Urothelium cell line (cell line): ENCODE measurements at regions not wholly inside any gene's neighbourhood (a gene's known extent, or its start where the extent isn't known, plus 50 kb on each side); places are given as distances from the start of the nearest gene placed in this dataset.

Experiments
- DNase-seq: peaks from one replicate; pipeline ENCODE4 v3.0.0; 2011; ENCODE audit warnings: low spot score, mixed read lengths
- FAIRE-seq: peaks from 2 replicates; lab custom pipeline; 2011; peaks lifted over from hg19 to GRCh38; lab: Jason Lieb, UNC

GRCh38 chr15:87805117-87805820 is 451.3 kb downstream of the NTRK3 start:
- no peak for DNase-seq

DNA sequence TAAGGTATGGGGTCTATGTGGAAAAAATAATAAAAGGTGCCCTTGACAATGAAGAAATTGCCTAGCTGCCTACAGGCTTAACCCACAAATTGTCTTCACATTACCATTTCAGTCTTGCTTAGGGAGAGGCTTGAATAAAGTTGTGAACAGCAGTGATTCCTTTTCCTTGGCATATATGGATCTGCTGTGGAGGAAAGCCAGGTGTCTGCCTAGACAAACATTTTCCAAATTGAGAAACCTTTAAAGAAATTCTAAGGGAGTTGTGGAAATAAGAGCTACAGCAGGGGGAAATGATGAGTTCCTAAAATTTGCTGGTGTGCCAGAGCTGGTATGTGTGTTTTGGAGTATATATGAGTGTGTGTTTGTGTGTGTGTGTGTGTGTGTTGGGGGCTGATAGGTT is 452.1 kb downstream of the NTRK3 start:
- DNase-seq (no peak), FAIRE-seq (no peak)

More at GRCh38 chr15:87805117-87805820, 451.3 kb downstream of the NTRK3 start:
- FAIRE-seq, result no peak

GRCh38 chr15:87799838-87800237 is 456.7 kb downstream of the NTRK3 start:
- no peak for FAIRE-seq
- no peak for DNase-seq

DNA sequence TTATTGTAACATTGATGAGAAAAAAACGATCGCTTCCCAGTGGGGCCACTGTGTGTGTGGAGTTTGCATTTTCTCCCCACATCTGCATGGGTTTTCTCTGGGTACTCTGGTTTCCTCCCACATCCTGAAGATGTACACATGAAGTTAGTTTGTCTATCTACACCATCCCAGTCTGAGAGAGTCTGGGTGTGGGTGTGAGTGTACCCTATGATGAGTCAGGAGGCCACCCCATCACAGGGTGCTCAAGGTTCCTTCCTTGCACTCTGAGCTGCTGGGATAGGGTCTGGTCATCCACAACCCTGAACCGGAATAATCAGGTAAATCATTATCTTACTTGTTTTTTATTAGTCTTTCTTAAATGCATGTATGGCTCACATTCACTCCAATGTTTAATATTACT is 457.1 kb downstream of the NTRK3 start:
- no peak for DNase-seq
- FAIRE-seq, result no peak

DNA sequence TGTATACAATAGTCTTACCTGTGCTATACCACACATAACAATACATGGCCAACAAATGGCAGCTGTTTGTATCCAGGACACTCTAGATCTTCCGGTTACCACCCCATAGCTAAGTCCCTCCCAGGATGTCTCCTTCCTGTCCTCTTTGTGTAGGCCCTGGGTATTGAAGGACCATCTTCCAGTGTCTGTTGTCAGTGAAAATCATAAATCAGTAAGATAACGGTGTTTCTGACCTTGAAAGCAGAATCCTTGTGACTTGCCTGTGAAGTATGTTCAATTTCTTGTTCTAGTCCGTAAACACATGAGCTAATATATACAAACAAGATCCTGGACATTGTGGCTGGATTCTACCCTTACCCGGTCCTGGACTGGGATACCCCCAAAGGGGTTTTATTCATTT is 462.8 kb downstream of the NTRK3 start:
- no peak for DNase-seq
- no peak for FAIRE-seq

DNA sequence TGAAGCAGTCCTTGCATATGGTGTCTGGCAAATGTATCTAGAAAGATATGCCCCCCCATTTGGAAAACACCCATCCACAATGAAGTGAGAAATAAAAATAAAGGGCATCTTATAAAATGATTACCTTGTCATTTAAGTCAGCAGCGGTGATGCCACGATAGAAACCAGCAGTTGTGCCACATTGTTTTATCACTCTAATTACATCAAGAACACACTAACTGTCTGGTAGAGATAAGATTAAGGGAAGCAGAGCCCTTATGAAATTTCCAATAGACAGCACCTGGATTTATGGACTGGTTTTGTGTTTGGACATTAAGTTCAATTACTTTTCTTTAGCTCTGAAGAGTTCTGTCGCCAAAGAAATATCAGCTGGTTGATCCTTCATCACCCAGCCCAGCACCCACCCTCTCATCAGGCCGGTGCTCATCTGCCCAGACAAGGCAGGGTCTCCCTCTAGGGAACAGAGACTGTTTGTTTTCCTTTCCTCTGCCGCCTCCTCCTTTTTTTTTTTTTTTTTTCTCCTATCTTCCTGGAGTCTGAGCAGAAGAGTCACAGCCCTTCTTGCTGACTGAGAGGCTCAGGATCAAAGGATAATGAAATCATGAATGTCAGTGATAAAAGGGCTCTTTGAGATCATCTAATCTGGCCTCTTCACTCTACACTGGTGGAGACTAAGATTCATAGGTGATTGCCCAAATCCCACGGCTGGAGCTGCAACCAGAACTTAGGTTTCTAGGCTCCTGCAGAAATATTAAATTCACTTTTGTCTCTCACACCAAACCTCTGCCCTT is 464.1 kb downstream of the NTRK3 start:
- no peak for DNase-seq

GRCh38 chr15:87781959-87782625 is 474.4 kb downstream of the NTRK3 start:
- no peak for FAIRE-seq

More for the DNA sequence above, 464.1 kb downstream of the NTRK3 start:
- no peak for FAIRE-seq

DNA sequence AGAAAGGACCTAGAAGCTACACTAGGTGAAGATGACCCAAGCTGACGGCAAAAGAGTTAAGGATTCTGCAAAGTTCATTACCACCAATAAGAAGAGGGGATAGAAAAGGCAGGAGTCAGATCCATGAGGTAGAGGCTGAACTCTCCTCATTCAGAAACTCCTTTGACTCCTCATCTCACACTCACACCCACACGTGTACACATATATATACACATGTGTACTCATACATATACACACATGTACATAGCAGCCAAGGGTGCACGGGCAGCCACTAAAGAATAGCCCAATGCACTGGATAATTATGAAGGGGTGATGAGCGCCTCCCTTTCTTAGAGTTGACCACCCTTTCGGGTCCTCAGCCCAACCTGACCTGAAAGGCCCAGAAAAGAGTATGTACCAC is 476.8 kb downstream of the NTRK3 start:
- FAIRE-seq (no peak), DNase-seq (no peak)

More at GRCh38 chr15:87781959-87782625, 474.4 kb downstream of the NTRK3 start:
- no peak for DNase-seq

GRCh38 chr15:87778358-87778757 is 478.2 kb downstream of the NTRK3 start:
- FAIRE-seq (no peak), DNase-seq (no peak)

- peak; percentile 35 for DNase-seq
- FAIRE-seq, result no peak
Measured at GRCh38 chr15:87777054-87777561, 479.4 kb downstream of the NTRK3 start.

DNA sequence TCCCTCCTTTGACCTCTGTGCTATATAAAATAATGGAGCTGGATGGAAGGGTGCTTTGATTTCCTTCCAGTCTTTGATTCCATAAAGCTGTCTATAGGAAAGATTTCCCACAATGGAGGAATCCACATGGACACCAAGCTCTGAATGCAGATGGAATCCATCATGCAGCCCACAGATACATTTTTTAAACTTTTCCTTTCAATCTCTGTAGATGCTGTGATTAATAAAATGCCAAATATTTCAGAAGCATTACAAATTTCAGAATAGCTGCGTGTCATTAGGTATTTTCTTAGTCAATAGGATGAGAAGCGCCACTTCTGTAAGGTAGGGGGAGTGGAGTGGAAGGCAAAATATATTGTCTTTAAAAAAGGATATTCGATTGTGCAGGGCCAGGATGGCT is 489.0 kb downstream of the NTRK3 start:
- FAIRE-seq (no peak), DNase-seq (no peak)

- peak; percentile 30 for DNase-seq
- peak; percentile 17 for FAIRE-seq
Measured at GRCh38 chr15:87764461-87765240, 491.9 kb downstream of the NTRK3 start.

DNA sequence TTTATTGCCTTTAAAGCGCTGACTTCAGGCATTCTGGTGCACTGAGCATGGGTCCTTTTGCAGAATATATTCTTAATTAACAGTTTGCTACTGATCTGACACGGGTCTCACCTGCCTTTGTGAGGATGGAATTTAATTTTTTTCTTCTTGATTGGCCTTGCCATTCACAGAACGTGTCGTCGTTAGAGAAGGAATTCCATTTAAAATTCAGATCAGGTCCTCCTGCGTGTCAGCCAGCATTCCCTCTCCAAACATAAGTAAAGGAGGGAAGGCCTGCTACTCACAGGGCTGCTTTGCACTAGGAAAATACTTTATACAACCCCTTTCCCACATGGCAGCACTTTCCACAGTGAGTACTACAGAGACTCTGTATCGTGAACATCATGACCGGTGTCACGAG is 492.7 kb downstream of the NTRK3 start:
- DNase-seq (no peak), FAIRE-seq (no peak)

DNA sequence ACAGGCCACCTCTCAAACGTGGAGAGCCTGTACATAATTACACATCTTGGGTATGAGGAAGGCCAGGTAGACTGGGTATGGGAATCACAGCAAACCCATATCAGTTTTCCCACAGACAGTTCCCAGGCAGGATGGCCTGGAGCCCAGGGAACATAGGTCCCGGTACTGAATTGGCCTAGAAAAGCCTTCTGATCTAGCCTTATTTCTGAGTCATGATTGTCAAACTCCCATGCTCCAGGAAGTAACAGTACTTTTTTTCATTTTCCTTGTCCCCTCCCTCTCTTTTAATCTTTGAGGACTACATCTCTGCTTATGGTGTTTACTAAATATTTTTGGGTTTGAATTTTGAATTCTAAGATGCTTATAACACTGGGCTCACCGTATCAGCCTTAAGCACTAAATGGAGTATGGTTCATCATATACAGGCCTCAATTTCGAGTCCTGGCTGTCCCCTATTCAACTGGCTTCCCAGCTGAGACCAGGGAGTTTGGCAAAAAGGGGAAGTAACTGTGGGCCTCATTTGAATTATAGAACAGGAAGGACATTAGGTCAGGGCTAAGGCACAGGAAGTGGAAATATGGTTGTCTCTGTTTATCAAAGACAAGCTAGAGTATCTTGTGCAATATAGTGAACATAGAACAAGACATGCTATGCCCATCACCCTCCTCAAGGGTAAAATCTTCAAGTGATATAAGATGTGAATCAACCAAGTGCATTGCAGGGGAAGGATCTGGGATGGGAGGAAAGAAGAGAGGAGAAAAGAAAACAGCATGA is 494.6 kb downstream of the NTRK3 start:
- FAIRE-seq (no peak), DNase-seq (no peak)

DNA sequence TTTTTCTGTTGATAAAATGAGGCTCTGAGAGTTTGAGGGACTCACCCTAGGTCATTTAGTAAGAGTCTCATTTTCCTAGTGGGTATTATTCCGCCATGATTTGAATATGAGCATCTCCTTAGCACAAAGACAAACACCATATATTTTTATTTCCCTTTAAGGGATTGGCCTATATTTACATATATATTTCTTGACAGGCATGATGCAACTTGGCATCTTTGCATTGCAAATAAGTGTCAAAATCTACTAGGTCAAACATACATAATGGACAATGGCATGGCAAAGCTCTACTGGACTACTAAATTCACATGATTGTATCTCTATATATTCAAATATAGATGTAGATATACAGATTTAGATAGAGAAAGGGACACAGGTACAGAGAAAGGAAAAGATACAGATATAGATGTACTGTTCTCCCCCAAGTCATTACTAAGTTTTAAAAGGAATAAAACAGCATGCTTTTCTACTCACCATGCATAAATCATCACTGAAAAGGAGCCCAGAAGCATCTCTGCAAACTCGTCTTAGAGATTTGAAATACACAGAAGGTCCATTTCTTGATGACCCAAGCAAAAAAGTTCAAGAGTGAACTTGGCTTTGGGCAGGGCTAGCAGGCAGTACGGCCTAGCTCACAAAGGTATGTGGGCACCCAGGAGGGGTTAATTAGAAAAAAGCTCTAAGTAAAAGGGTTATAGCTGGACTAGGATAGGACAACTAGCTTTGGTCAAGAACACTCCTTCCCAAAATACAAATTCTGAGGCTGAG is 495.8 kb downstream of the NTRK3 start:
- DNase-seq (no peak), FAIRE-seq (no peak)

DNA sequence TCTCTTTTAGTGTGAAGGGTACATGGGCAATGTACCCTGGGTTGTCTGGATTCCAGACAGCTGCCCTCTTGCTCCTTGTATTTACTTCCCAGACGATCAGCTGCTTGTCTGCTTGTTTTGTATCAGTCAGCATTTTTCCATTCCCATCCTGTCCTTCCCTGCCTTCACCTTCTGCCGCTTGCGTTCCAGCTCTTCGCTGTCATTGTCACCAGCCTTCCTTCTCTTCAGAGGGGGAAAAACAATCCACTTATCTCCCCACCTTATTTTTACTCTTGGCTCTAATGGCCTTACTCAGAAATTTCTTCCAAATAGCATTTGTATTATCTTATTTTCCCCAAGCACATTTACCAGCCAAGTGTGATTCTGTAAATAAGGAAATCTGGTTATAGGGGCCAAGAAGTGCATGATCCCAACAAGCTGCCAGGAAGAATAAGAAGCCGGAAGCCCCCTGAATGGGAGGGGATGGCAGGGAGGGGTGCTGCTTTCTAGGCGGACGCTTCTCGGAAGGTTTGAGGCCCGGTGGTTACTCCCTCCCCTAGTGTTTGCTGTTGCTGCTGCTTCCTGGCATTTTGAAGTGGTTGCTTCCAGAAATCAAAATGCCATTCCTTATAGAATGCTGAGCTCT is 497.6 kb downstream of the NTRK3 start:
- DNase-seq, result no peak
- no peak for FAIRE-seq

GRCh38 chr15:87757084-87757483 is 499.5 kb downstream of the NTRK3 start:
- FAIRE-seq (no peak), DNase-seq (no peak)

- FAIRE-seq (no peak), DNase-seq (no peak)
Measured at GRCh38 chr15:87756072-87756471, 500.5 kb downstream of the NTRK3 start.

- FAIRE-seq (no peak), DNase-seq (peak; percentile 30)
Measured at GRCh38 chr15:87755226-87755625, 501.3 kb downstream of the NTRK3 start.
